ENCODE measurements at regions not wholly inside any gene's neighbourhood (a gene's known extent, or its start where the extent isn't known, plus 50 kb on each side); places are given as distances from the start of the nearest gene placed in this dataset.

DNA sequence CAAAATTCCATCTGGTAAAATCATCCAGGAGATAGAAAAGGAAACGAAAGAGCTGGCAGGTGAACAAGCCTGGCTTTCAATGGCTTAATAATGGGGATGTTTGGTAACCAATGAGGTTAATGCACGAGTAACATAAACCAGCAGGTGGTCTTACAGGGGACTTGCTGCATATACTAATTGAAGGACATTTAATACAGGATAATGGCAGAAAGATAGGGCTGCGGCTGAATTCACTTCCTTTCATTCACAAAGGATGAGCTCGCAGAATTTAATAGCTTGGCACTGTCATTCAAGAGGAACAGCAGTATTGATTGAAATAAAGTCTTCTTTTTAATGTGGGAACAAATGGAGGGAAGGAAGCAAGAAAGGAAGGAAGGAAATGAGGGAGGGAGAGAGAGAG is 156.3 kb upstream of the RAI2 start:
- Histone ChIP-seq H3K36me3 (no peaks in the 10 kb centered on the region), H3K4me3 (no peak overlapping the region), H3K27me3 (peaks cover 0 to 2% (median 0%) of the 10 kb centered on the region in 9 donors), H3K27ac (no peak overlapping the region), H3K4me1 (no peaks in the 10 kb centered on the region), H3K9me3 (no peaks in the 10 kb centered on the region)
- ATAC-seq = no peak
- no peak for DNase-seq
- no peak for TF ChIP-seq POLR2A (IDR thresholded peaks at IDR 0.05)
- TF ChIP-seq, protein P1, sequence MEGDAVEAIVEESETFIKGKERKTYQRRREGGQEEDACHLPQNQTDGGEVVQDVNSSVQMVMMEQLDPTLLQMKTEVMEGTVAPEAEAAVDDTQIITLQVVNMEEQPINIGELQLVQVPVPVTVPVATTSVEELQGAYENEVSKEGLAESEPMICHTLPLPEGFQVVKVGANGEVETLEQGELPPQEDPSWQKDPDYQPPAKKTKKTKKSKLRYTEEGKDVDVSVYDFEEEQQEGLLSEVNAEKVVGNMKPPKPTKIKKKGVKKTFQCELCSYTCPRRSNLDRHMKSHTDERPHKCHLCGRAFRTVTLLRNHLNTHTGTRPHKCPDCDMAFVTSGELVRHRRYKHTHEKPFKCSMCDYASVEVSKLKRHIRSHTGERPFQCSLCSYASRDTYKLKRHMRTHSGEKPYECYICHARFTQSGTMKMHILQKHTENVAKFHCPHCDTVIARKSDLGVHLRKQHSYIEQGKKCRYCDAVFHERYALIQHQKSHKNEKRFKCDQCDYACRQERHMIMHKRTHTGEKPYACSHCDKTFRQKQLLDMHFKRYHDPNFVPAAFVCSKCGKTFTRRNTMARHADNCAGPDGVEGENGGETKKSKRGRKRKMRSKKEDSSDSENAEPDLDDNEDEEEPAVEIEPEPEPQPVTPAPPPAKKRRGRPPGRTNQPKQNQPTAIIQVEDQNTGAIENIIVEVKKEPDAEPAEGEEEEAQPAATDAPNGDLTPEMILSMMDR (IDR thresholded peaks at IDR 0.05) = no peak
- 34 to 39% (median 36%) methylated on average over 4 of the region's 4 CpGs for WGBS, 4 donors
- intact Hi-C loops (cut with DNase I) = no loop called here

DNA sequence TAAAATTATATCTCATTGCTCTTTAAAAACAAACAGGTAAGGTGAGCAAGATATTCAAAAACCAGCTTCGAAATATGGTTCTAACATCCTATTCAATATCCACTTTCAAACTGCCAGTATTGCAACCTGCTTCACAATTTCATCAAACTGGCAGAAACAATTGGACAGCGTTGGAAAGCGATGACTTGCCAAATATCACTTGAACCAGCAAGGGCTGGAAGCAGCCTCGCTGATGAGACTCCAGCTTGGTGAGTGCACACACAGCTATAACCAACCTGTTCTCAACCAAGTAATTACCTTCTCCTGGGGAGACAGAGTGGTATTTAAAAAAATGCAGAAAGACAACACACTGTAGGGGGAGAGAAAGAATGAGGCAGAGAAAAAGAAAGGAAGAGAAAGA is 155.8 kb upstream of the RAI2 start:
- Histone ChIP-seq H3K36me3 (no peaks in the 10 kb centered on the region), H3K9me3 (no peaks in the 10 kb centered on the region), H3K4me3 (no peak overlapping the region), H3K4me1 (no peaks in the 10 kb centered on the region), H3K27me3 (peaks cover 0 to 3% (median 0%) of the 10 kb centered on the region in 9 donors), H3K27ac (no peak overlapping the region)
- intact Hi-C loops (cut with DNase I) = no loop called here
- ATAC-seq = no peak
- no peak for DNase-seq
- TF ChIP-seq, protein P1 (IDR thresholded peaks at IDR 0.05) = no peak
- no peak for TF ChIP-seq POLR2A (IDR thresholded peaks at IDR 0.05)
- 59 to 72% (median 63%) methylated on average over 4 of the region's 4 CpGs for whole genome bisulfite sequencing, 4 donors

DNA sequence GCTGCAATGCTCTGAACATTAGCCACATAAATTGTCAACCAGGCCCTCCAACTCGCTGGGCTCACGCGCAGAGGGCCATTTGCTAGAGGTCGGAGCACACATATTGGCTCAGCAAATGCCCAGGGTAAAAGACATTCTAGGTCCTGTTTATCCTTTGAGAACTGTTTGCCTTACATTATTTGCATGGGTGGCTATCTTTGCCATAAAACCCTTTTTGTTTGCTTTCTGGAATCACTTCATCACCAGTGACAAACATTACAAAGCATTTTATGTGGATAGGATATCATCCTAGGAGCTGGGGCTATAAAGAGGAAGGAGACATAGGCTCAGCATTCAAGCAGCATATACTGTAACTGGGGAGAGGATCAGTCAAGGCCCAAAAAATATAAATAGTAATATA is 149.2 kb upstream of the RAI2 start:
- ATAC-seq (no peak), DNase-seq (no peak)
- peaks cover 0 to 3% (median 0%) of the 10 kb centered on the region in 9 donors for H3K27me3 ChIP-seq
- H3K27ac ChIP-seq = no peak overlapping the region
- H3K9me3 ChIP-seq = no peaks in the 10 kb centered on the region
- no peaks in the 10 kb centered on the region for H3K36me3 ChIP-seq
- no peaks in the 10 kb centered on the region for H3K4me1 ChIP-seq
- intact Hi-C loops (cut with DNase I) = no loop called here
- no peak for TF ChIP-seq POLR2A (IDR thresholded peaks at IDR 0.05)
- TF ChIP-seq, protein P1 (IDR thresholded peaks at IDR 0.05) = no peak
- H3K4me3 ChIP-seq = no peak overlapping the region
- 86 to 98% (median 91%) methylated on average over 4 of the region's 4 CpGs for WGBS, 4 donors

DNA sequence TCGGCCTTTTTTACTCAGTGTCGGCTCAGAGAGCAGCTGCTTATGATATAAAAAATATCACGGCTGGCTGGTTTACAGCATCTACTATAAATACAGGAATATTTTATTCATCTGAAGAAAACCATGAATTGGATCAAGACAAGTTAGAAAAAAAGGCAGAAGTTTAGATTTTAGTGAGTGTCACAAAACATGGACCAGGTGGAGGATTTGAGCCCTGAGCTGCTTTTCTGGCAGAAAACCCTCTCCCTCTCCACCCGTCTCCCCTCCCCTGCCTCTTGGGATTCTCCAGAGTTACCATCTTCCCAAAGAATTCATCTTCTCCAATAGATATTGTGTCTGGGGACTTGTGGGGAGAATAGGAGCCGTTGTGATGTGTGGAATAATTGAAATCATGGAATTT is 142.8 kb upstream of the RAI2 start:
- Histone ChIP-seq H3K36me3 (no peaks in the 10 kb centered on the region), H3K4me3 (no peak overlapping the region), H3K9me3 (no peaks in the 10 kb centered on the region), H3K27me3 (peaks cover 0 to 12% (median 0%) of the 10 kb centered on the region in 9 donors), H3K27ac (no peak overlapping the region), H3K4me1 (no peaks in the 10 kb centered on the region)
- intact Hi-C loops (cut with DNase I) = no loop called here
- WGBS, 4 donors = 62 to 68% (median 67%) methylated on average over 5 of the region's 5 CpGs
- no peak for TF ChIP-seq POLR2A (IDR thresholded peaks at IDR 0.05)
- TF ChIP-seq, protein P1 (IDR thresholded peaks at IDR 0.05) = no peak
- no peak for ATAC-seq
- no peak for DNase-seq
